ENCODE measurements at regions not wholly inside any gene's neighbourhood (a gene's known extent, or its start where the extent isn't known, plus 50 kb on each side); places are given as distances from the start of the nearest gene placed in this dataset.

- intact Hi-C loops (cut with DNase I; ENCODE audit: low total_unique reads) = no loop called here
Observed at GRCh38 chr4:138815811-138816210, 199.8 kb upstream of the NOCT start.

GRCh38 chr4:138805736-138806135 lies 209.8 kb upstream of the NOCT start:
- no peak for DNase-seq (ENCODE audit: low spot score in 2 of 2)
- TF ChIP-seq CTCF (IDR thresholded peaks at IDR 0.05) = no peak
- no peak for TF ChIP-seq POLR2A (IDR thresholded peaks at IDR 0.05)
- intact Hi-C loops (cut with DNase I; ENCODE audit: low total_unique reads) = no loop called here
- 63 to 83% methylated on average over 4 of the region's 4 CpGs for WGBS, 2 donors
- H3K4me3 ChIP-seq (ENCODE audit: low read depth, poor library complexity, severe bottlenecking) = no peak overlapping the region

More at GRCh38 chr4:138815811-138816210, 199.8 kb upstream of the NOCT start:
- WGBS, 2 donors = 30 to 47% methylated on average over 2 of the region's 2 CpGs
- TF ChIP-seq POLR2A (IDR thresholded peaks at IDR 0.05) (no peak), CTCF (IDR thresholded peaks at IDR 0.05) (no peak)
- no peak overlapping the region for H3K4me3 ChIP-seq (ENCODE audit: low read depth, poor library complexity, severe bottlenecking)
- DNase-seq (ENCODE audit: low spot score in 2 of 2) = no peak

GRCh38 chr4:138804711-138805110 lies 210.9 kb upstream of the NOCT start:
- WGBS, 2 donors = 7 to 13% methylated on average over 9 of the region's 9 CpGs
- H3K4me3 ChIP-seq (ENCODE audit: low read depth, poor library complexity, severe bottlenecking) = no peak overlapping the region
- intact Hi-C loops (cut with DNase I; ENCODE audit: low total_unique reads) = no loop called here
- DNase-seq (ENCODE audit: low spot score in 2 of 2) = no peak
- TF ChIP-seq CTCF (IDR thresholded peaks at IDR 0.05) (no peak), POLR2A (IDR thresholded peaks at IDR 0.05) (no peak)

- no peak overlapping the region for H3K4me3 ChIP-seq (ENCODE audit: low read depth, poor library complexity, severe bottlenecking)
- TF ChIP-seq POLR2A (IDR thresholded peaks at IDR 0.05) = no peak
- TF ChIP-seq CTCF (IDR thresholded peaks at IDR 0.05) = no peak
- WGBS, 2 donors = 45 to 46% methylated on average over 4 of the region's 4 CpGs
- intact Hi-C loops (cut with DNase I; ENCODE audit: low total_unique reads) = no loop called here
- no peak for DNase-seq (ENCODE audit: low spot score in 2 of 2)
Observed at GRCh38 chr4:138803051-138803450, 212.5 kb upstream of the NOCT start.

- TF ChIP-seq POLR2A (IDR thresholded peaks at IDR 0.05) (no peak), CTCF (IDR thresholded peaks at IDR 0.05) (no peak)
- no peak overlapping the region for H3K4me3 ChIP-seq (ENCODE audit: low read depth, poor library complexity, severe bottlenecking)
- intact Hi-C loops (cut with DNase I; ENCODE audit: low total_unique reads) = no loop called here
- DNase-seq (ENCODE audit: low spot score in 2 of 2) = no peak
Observed at GRCh38 chr4:138802499-138802898, 213.1 kb upstream of the NOCT start.

GRCh38 chr4:138800421-138800820 lies 215.2 kb upstream of the NOCT start:
- WGBS, 2 donors = 59 to 66% methylated on average over 4 of the region's 4 CpGs

More at GRCh38 chr4:138800421-138800820, 215.2 kb upstream of the NOCT start:
- no peak for TF ChIP-seq CTCF (IDR thresholded peaks at IDR 0.05)
- TF ChIP-seq POLR2A (IDR thresholded peaks at IDR 0.05) = no peak
- no peak overlapping the region for H3K4me3 ChIP-seq (ENCODE audit: low read depth, poor library complexity, severe bottlenecking)
- no peak for DNase-seq (ENCODE audit: low spot score in 2 of 2)
- intact Hi-C loops (cut with DNase I; ENCODE audit: low total_unique reads) = no loop called here

Data from lower leg skin (tissue), 4 donors.